Transverse colon (tissue), 4 donors: ENCODE measurements at regions not wholly inside any gene's neighbourhood (a gene's known extent, or its start where the extent isn't known, plus 50 kb on each side); places are given as distances from the start of the nearest gene placed in this dataset.

Experiments
- DNase-seq: peaks from one replicate; pipeline ENCODE4 v3.0.0-alpha.2; 2019
- H3K27ac ChIP-seq, 4 donors: fragments of 200-600 bp; sonication (generic); 2 replicates each; pipeline ENCODE4 v1.5.1; 2016 to 2018; ENCODE audit warnings: inconsistent platforms in 4 of 4
- H3K27me3 ChIP-seq: fragments of 200-600 bp; sonication (generic); 2 replicates; pipeline ENCODE4 v1.5.1; 2017; ENCODE audit warnings: inconsistent platforms
- H3K36me3 ChIP-seq, 4 donors: fragments of 200-600 bp; sonication (generic); 2 replicates each; pipeline ENCODE4 v1.5.1; 2017 to 2019; ENCODE audit warnings: inconsistent platforms in 4 of 4
- H3K4me1 ChIP-seq, 4 donors: fragments of 200-600 bp; sonication (generic); 2 replicates each; pipeline ENCODE4 v1.5.1; 2017 to 2020; ENCODE audit warnings: inconsistent platforms in 4 of 4
- H3K4me3 ChIP-seq, 4 donors: fragments of 200-600 bp; sonication (generic); 1 replicate in 1 of 4; 2 replicates in 3 of 4; pipeline versions ENCODE4 v1.5.1 to v1.6.1; 2017 to 2019; ENCODE audit warnings: inconsistent platforms in 4 of 4
- H3K9me3 ChIP-seq, 2 donors: fragments of 200-600 bp; sonication (generic); 2 replicates each; pipeline ENCODE4 v1.5.1; 2017 to 2019; ENCODE audit warnings: inconsistent platforms in 2 of 2
- EP300 ChIP-seq: sonication (generic); formaldehyde crosslinking; IDR thresholded peaks from one replicate; pipeline ENCODE4 v1.6.1; 2017; ENCODE audit warnings: antibody characterized with exemption, low read depth
- POLR2A ChIP-seq: fragments of 450-650 bp; IDR thresholded peaks from one replicate; pipeline ENCODE4 v1.6.1; 2016; ENCODE audit warnings: antibody characterized with exemption, mild to moderate bottlenecking, moderate library complexity
- POLR2AphosphoS5 ChIP-seq, 3 donors: sonication (generic); formaldehyde crosslinking; IDR thresholded peaks; one replicate each; pipeline ENCODE4 v1.6.1; 2016; ENCODE audit warnings: antibody characterized with exemption in 3 of 3
- WGBS, 2 donors: methylation state at CpG; one replicate each; pipeline ENCODE4 v1.1.5; 2018; ENCODE audit warnings: low coverage in 1 of 2; 5-methylcytosine and 5-hydroxymethylcytosine counted together
- in situ Hi-C, 4 donors: fragments of 200-750 bp; cut with MboI; loops; one replicate each; pipeline versions ENCODE4 v1.15.0 to v1.15.1; 2017; ENCODE audit warnings: low sequenced_read_pairs in 3 of 4, low pct_ligation_motif_present in 1 of 4, low pct_unique_long_range_greater_than_20kb in 1 of 4
- intact Hi-C: fragments of 100-400 bp; cut with DNase I; formaldehyde crosslinking; loops from one replicate; pipeline ENCODE4 v1.15.1; 2023; ENCODE audit warnings: low total_unique reads
- TF ChIP-seq, protein P1 (sequence below), 5 experiments: fragments of 200-600 bp in 3 of 5; fragments of 450-650 bp in 2 of 5; sonication (generic) in 3 of 5; IDR thresholded peaks; 1 replicate in 2 of 5; 2 replicates in 3 of 5; pipeline ENCODE4 v1.5.1; 2016 to 2017; ENCODE audit warnings: antibody characterized with exemption in 5 of 5, inconsistent platforms in 3 of 5, mild to moderate bottlenecking in 2 of 5, moderate library complexity in 1 of 5

DNA sequence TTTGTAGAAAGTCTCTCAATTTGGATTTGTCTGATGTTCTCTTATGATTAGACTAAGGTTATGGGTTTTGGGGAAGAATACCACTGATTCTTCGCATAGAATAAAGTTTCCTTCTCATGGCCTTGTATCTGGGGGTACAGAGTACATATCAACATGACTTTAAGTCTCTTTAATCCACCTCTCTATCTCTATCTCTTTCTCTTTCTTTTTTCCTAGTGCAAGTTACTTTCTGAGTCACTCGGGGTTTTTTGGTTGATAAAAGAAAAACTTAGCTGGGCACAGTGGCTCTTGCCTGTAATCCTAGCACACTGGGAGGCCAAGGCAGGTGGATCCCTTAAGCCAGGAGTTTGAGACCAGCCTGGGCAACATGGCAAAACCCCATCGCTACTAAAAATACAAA, 100.1 kb upstream of the MAP4K3 start:
- TF ChIP-seq, protein P1, sequence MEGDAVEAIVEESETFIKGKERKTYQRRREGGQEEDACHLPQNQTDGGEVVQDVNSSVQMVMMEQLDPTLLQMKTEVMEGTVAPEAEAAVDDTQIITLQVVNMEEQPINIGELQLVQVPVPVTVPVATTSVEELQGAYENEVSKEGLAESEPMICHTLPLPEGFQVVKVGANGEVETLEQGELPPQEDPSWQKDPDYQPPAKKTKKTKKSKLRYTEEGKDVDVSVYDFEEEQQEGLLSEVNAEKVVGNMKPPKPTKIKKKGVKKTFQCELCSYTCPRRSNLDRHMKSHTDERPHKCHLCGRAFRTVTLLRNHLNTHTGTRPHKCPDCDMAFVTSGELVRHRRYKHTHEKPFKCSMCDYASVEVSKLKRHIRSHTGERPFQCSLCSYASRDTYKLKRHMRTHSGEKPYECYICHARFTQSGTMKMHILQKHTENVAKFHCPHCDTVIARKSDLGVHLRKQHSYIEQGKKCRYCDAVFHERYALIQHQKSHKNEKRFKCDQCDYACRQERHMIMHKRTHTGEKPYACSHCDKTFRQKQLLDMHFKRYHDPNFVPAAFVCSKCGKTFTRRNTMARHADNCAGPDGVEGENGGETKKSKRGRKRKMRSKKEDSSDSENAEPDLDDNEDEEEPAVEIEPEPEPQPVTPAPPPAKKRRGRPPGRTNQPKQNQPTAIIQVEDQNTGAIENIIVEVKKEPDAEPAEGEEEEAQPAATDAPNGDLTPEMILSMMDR (IDR thresholded peaks at IDR 0.05): no peak
- TF ChIP-seq POLR2AphosphoS5 (IDR thresholded peaks at IDR 0.05): no peak
- no peak for TF ChIP-seq POLR2A
- no peak overlapping the region for H3K27ac ChIP-seq
- no peak overlapping the region for H3K4me3 ChIP-seq
- no peaks in the 10 kb centered on the region for H3K4me1 ChIP-seq
- no peaks in the 10 kb centered on the region for H3K36me3 ChIP-seq
- no peak for DNase-seq
- no peaks in the 10 kb centered on the region for H3K27me3 ChIP-seq
- intact Hi-C loops (no loop called here), in situ Hi-C loops (no loop called here)
- WGBS, 2 donors: 87 to 88% methylated on average over 2 to 3 of the region's 3 CpGs
- no peaks in the 10 kb centered on the region for H3K9me3 ChIP-seq

DNA sequence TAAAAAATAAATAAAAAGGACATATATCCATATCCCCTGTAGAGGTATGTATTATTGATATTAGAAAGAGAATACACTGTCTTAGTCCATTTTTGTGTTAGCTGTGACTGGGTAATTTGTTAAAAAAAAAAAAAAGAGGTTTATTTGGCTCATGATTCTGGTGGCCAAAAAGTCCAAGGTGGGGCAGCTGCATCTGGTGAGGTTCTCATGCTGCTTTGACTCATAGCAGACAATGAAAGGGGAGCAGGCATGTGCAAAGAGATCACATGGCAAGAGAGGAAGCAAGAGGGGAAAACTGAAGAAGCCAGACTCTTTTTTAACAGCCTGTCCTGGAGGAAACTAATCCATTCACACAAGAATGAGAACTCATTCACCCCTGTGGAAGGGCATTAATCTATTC, 101.6 kb upstream of the MAP4K3 start:
- intact Hi-C loops: no loop called here

DNA sequence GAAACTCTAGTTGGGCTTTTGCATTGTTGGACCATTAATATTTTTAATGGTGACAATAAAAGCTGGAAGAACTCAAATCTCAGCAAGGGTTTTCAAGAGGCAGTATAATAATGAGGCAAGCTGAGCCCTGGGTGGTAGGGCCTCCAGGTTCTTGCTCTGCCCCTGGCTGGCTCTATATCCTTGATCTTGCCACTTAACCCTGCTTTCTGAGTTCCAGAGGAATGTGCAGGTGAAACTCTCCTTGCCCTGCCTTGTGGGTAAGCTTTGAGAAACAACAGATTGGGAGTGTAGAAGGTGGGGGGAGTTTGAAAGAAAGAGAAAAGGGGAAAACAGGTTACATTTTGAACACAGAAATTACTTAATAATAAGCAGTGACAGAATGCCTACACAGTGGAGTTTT, 103.3 kb upstream of the MAP4K3 start:
- Histone ChIP-seq H3K36me3 (no peaks in the 10 kb centered on the region), H3K27ac (no peak overlapping the region), H3K4me1 (no peaks in the 10 kb centered on the region), H3K9me3 (no peaks in the 10 kb centered on the region), H3K4me3 (no peak overlapping the region), H3K27me3 (no peaks in the 10 kb centered on the region)
- DNase-seq: no peak
- intact Hi-C loops: no loop called here
- in situ Hi-C loops: no loop called here
- TF ChIP-seq EP300 (no peak), POLR2AphosphoS5 (IDR thresholded peaks at IDR 0.05) (no peak)
- TF ChIP-seq, protein P1 (IDR thresholded peaks at IDR 0.05): no peak

More for the DNA sequence above, 101.6 kb upstream of the MAP4K3 start:
- Histone ChIP-seq H3K27ac (no peak overlapping the region), H3K36me3 (no peaks in the 10 kb centered on the region), H3K27me3 (no peaks in the 10 kb centered on the region), H3K4me1 (no peaks in the 10 kb centered on the region), H3K4me3 (no peak overlapping the region), H3K9me3 (no peaks in the 10 kb centered on the region)
- in situ Hi-C loops: no loop called here
- no peak for TF ChIP-seq POLR2AphosphoS5 (IDR thresholded peaks at IDR 0.05)
- no peak for DNase-seq

DNA sequence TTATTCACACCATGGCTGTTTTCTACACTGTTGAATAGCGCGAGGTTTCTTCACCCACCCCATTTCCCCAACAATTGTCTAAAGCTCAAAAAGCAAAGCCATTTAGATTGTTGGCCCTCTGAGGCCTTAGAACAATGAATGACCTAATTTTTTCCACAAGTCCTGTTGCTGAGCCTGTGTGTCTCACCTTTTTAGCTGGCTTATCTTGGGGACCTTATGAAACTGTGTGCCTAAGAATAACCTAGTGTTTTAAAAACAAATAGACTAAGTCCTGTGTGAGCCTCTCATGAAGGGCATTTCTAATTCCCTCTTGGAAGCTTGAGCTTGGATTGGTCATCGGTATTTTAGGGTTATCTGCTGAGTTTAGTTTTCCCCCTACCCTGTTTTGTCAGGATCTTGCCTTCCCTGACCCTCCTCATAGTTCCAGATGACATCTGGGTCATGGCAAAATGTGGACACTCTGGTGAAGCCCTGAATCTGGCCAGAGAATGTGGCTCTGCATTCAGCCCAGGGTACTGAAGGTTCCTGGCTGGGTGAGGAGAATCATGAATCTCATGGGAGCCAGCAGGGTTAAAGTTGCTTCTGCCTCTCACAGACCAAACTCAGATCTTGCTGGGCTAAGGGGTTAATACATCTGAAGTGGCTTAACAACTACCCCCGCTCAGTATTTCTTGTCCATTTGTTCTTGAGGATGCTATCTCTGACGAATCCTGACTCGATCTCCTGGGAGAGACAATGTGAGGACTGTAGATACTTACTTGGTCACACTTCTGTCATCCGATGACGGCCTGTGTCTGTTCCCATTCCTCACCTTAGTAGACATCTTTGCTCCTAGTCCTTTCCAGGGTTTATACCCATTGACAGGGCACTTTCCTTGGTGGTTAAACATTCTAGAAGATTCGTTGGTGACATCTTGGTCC, 104.2 kb upstream of the MAP4K3 start:
- Histone ChIP-seq H3K4me3 (no peak overlapping the region), H3K9me3 (no peaks in the 10 kb centered on the region), H3K27ac (no peak overlapping the region), H3K36me3 (no peaks in the 10 kb centered on the region), H3K4me1 (peaks cover 0 to 5% (median 0%) of the 10 kb centered on the region in 4 donors), H3K27me3 (no peaks in the 10 kb centered on the region)
- in situ Hi-C loops: no loop called here
- intact Hi-C loops: no loop called here
- TF ChIP-seq, protein P1 (IDR thresholded peaks at IDR 0.05): no peak
- no peak for TF ChIP-seq POLR2AphosphoS5 (IDR thresholded peaks at IDR 0.05)
- 93 to 94% methylated on average over 7 to 9 of the region's 9 CpGs for WGBS, 2 donors
- no peak for DNase-seq

DNA sequence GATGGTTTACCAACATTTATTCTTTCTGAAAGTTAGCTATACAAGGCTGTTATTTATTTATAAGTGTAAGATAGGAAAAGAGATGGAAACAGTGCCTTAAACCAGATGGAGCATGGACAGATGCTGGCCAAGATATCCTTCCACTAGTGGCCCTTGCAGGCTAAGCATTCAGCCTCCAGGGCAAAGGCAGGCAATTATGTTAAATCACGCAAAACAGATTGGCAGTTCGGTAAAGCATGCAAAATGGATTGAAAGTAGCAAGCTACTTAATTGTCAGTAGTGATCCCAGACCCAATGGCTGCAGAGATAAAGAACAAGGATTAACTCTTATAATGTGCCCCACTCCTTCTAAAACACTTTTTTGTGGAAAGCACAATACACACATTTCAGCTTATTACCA, 105.4 kb upstream of the MAP4K3 start:
- H3K27me3 ChIP-seq: no peaks in the 10 kb centered on the region
- intact Hi-C loops (no loop called here), in situ Hi-C loops (no loop called here)
- no peaks in the 10 kb centered on the region for H3K36me3 ChIP-seq
- no peak overlapping the region for H3K27ac ChIP-seq
- peaks cover 0 to 8% (median 0%) of the 10 kb centered on the region in 4 donors for H3K4me1 ChIP-seq
- H3K9me3 ChIP-seq: no peaks in the 10 kb centered on the region
- TF ChIP-seq POLR2A (no peak), EP300 (no peak), POLR2AphosphoS5 (IDR thresholded peaks at IDR 0.05) (no peak)
- TF ChIP-seq, protein P1 (IDR thresholded peaks at IDR 0.05): no peak
- H3K4me3 ChIP-seq: no peak overlapping the region
- no peak for DNase-seq
- WGBS, 2 donors: 80 to 90% methylated on average over 1 to 2 of the region's 2 CpGs
